Jurkat, Clone E6-1 (cell line): ENCODE measurements at regions not wholly inside any gene's neighbourhood (a gene's known extent, or its start where the extent isn't known, plus 50 kb on each side); places are given as distances from the start of the nearest gene placed in this dataset.

ENCODE experiments used
- DNase-seq: peaks from one replicate; pipeline ENCODE4 v3.0.0-alpha.2; 2011; ENCODE audit warnings: low read depth, low spot score
- H3K4me3 ChIP-seq: 2 replicates; pipeline ENCODE4 v1.5.1; 2011; ENCODE audit warnings: mild to moderate bottlenecking, low read length, control low read depth, moderate library complexity

DNA sequence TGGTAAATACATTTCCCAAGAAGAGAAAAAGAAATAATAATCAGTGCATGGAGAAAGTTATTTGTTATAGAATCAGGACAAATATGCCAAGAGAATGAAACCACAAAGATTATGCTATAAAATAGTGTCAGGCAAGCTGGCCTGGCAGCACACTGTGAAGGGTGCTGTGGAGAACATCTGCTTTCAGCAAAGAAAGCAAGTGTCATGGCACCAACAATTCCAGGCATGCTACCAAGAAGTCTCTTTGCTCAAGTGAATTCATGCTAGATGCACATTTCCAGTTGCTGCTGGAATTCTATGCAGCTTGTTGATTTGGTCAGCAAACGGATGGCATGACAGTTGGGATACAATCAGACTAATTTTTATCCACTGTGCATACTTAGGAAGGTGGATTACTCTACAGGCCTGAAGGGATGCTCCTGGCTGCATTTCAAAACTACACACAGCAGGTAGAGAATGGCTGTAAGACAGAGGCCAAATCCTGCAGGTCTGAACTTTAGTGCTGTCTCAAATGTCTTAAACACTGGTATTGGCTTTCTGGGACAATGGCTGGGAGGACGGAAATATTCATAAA is 154.6 kb upstream of the FAT1 start:
- no peak for DNase-seq
- H3K4me3 ChIP-seq, result no peak overlapping the region

GRCh38 chr4:186881521-186882220 is 158.0 kb upstream of the FAT1 start:
- H3K4me3 ChIP-seq, result no peak overlapping the region
- no peak for DNase-seq

DNA sequence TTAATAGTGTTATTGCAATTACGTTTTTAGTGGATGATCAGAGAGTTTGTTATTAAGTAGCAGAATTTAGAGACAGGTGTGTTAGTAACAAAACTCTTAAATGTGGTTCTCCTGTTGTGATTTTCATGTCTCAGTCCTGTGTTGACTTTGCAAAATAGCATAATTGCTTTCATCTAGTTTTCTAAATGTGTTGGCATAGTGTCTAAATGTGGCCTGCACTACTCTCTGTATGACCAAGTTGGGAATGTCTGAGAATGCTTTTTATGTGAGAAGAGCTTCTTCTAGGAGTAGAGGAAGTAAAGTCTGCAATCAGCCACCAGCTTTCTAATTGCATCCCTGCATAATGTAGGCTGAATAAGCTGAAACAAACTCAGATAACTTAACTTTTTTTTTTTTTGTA is 158.6 kb upstream of the FAT1 start:
- H3K4me3 ChIP-seq, result no peak overlapping the region
- no peak for DNase-seq

DNA sequence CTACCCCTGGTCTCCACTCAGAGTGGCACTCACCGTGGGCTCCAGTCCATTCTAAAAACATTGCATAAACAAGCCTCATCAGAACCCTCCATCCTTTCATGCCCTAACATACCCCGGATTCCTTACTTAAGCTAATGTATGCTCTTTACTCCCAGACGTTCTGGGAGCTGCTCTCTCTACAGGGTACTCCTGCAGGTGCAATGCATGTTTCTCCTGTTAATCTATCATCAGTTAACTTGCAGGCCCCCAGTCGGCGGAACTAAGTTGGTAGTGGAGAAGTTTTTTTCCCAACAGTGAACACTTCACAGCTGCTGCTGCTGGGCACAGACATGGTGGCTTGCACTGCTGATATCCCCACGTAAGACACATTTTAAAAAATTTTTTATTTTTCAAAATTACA is 161.6 kb upstream of the FAT1 start:
- H3K4me3 ChIP-seq, result no peak overlapping the region
- no peak for DNase-seq

GRCh38 chr4:186886759-186887158 is 163.1 kb upstream of the FAT1 start:
- no peak overlapping the region for H3K4me3 ChIP-seq
- no peak for DNase-seq

GRCh38 chr4:186887291-186887700 is 163.6 kb upstream of the FAT1 start:
- no peak overlapping the region for H3K4me3 ChIP-seq
- DNase-seq, result no peak

DNA sequence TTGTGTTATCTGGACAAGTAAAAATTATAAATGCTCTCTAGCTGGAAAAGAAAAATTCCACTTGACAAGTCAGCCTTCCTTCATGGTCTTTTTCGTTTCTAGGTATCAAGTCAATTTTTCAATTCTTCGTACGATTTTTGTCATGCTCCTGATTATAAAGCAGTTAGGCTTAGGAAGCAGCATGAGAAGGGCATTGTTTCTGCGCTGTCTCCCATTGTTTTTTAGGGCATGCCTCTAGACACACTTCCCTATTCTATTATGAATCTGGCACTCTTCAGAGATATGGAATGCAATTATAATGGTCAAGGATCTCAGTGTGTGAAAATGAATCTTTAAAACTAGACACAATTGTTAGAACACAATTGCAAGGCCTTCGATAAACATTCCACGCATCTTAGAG is 164.1 kb upstream of the FAT1 start:
- no peak overlapping the region for H3K4me3 ChIP-seq

DNA sequence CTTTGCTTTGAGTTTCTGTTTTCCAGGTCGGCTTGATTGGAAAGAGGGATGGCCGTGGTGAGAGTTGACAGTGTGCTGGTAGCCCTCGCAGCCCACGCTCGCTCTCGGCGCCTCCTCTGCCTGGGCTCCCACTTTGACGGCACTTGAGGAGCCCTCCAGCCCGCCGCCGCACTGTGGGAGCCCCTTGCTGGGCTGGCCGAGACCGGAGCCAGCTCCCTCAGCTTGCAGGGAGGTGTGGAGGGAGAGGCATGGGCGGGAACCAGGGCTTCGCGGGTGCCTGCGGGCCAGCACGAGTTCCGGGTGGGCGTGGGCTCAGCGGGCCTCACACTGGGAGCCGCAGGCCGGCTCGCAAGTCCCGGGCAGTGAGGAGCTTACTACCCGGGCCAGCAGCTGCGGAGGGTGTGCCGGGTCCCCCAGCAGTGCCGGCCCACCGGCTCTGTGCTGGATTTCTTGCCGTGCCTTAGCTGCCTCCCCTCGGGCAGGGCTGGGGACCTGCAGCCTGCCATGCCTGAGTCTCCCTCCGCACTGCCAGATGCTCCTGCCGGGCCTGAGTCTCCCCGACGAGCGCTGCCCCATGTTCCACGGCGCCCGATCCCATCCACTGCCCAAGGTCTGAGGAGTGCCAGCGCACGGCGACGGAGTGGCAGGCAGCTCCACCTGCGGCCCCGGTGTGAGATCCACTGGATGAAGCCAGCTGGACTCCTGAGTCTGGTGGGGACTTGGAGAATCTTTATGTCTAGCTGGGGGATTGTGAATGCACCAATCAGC is 166.4 kb upstream of the FAT1 start:
- DNase-seq, result no peak
- no peak overlapping the region for H3K4me3 ChIP-seq

More for the DNA sequence above, 164.1 kb upstream of the FAT1 start:
- no peak for DNase-seq

DNA sequence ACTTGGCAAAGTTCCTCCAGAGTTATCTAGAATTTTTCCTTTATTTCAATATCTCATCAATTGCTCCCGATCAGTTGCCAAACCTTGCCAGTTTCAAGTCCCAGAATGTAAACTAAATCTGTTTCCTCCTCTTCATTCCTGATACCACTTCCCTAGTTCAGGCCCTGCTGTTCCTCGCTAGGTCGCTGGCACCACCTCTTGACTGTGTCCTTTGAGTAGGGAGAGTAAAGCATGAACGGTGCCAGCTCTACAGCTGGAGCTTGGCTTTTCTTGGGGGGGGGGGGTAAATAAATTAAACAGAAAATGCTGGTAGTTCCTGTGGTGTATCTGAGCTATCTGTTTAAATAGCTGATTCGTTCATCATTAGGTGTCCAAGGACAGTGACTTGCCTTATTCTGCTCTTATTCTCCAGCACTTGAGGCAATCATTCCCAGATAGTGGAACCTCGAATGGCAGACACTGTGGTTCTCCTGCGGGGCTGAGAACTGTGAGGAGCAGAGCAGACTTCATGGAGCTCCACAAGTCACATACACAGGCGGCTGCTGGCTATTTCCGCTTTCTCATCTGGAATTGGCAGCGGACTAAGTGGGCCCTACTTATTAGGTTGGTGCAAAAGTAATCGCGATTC is 168.3 kb upstream of the FAT1 start:
- H3K4me3 ChIP-seq, result no peak overlapping the region
- DNase-seq, result no peak

DNA sequence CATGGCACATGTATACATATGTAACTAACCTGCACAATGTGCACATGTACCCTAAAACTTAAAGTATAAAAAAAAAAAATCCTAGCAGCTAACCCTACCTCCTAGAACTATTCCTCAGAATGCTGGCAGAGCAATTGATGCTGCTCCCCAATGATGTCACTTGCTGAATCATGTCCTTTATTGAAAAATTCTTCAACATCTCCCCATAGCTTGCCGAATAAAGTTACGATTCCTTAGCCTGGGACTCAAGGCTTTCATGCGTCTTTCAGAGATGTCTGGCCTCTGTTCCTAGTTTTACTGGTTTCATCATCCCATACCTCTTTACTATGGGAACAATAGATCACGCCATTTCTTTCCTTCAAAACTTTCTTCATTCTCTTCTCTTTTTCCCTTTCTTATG is 174.7 kb upstream of the FAT1 start:
- DNase-seq, result no peak
- no peak overlapping the region for H3K4me3 ChIP-seq

DNA sequence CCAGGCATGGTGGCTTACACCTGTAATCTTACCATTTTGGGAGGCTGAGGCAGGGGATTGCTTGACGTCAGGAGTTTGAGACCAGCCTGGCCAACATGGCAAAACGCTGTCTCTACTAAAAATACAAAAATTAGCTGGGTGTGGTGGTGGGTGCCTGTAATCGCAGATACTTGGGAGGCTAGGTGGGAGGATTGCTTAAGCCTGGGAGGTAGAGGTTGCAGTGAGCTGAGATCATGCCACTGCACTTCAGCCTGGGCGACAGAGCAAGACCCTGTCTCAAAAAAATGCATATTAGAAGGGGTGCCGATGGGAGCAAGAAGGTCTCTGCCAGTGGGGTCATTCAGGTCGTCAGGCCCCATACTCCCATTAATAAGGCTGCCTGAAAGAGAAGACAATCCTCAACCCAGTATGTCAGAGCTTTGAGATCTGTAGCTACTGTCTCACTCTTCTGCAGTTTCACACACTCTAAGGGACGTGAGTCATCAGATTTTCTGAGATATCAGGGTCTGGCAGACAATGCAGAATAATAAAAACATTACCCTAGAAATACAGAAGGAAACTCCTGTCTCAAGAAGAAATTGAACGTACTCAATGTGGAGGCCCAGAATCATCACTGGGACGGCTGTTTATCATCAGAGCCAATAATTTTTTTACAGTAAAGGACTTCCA is 176.7 kb upstream of the FAT1 start:
- no peak overlapping the region for H3K4me3 ChIP-seq
- no peak for DNase-seq

DNA sequence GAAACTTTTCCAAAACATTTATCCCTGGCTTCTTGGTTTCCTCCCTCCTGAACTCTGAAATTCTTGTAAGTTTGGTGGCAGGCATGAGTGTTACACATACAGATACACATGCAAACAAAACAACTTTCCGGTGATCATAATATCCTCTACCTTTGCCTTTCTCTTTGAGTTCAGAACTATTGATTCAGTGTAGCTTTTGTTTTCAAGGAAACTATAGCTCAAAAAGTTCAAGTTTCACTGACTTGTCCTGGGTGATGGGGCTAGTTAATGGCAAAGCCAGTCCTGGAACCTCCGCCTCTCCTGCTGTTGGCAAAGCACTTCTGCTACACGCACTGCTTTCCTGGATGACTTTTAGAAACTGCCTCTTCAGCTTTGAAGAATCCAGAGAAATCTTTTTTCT is 177.3 kb upstream of the FAT1 start:
- H3K4me3 ChIP-seq, result no peak overlapping the region
- no peak for DNase-seq

GRCh38 chr4:186901850-186902249 is 178.2 kb upstream of the FAT1 start:
- DNase-seq, result no peak
- H3K4me3 ChIP-seq, result no peak overlapping the region

- DNase-seq, result no peak
- H3K4me3 ChIP-seq, result no peak overlapping the region
Measured at GRCh38 chr4:186902361-186902760, 178.7 kb upstream of the FAT1 start.

GRCh38 chr4:186904101-186904500 is 180.4 kb upstream of the FAT1 start:
- DNase-seq, result no peak
- no peak overlapping the region for H3K4me3 ChIP-seq

GRCh38 chr4:186906722-186907121 is 183.1 kb upstream of the FAT1 start:
- H3K4me3 ChIP-seq, result no peak overlapping the region
- no peak for DNase-seq

DNA sequence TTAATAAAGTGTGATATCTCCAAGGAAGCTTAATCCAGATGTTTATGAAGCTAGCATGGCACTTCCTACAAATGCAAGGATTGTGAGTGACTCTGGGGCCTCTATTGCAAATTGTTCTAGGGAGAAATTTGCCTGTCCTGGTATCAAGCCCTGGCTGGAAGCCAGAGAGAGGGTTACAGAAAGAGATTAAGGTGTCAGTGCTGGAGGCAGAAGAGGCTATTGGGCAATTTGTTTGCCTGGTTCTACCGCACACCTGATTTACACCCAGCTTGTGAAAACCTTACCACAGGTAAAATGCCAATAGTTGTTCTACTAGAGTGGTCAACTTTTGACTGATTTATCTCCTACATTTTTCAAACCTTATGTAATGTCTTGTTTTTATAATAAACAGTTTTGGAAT is 186.7 kb upstream of the FAT1 start:
- no peak for DNase-seq
- no peak overlapping the region for H3K4me3 ChIP-seq

GRCh38 chr4:186912606-186913005 is 188.9 kb upstream of the FAT1 start:
- H3K4me3 ChIP-seq, result no peak overlapping the region
- DNase-seq, result no peak

- no peak overlapping the region for H3K4me3 ChIP-seq
- DNase-seq, result no peak
Measured at GRCh38 chr4:186915816-186916215, 192.2 kb upstream of the FAT1 start.

- no peak for DNase-seq
- no peak overlapping the region for H3K4me3 ChIP-seq
Measured at GRCh38 chr4:186917136-186917535, 193.5 kb upstream of the FAT1 start.
